Calu3 (cell line): ENCODE measurements at regions not wholly inside any gene's neighbourhood (a gene's known extent, or its start where the extent isn't known, plus 50 kb on each side); places are given as distances from the start of the nearest gene placed in this dataset.

Experiments used
- BruUV-seq: library from RNA; stranded (reverse); fragments of 400-500 nt; replicated peaks from 2 replicates; lab custom pipeline; 2021; lab: Mats Ljungman, UMichigan
- CTCF ChIA-PET: fragments of 300-600 bp; sonication (Branson Sonifier 250); formaldehyde crosslinking; loops from one replicate; lab custom pipeline; 2022; ENCODE audit warnings: antibody characterized with exemption; lab: Charles Lee
- DNase-seq: peaks from one replicate; pipeline ENCODE4 v3.0.0; 2022
- H3K27ac Mint-ChIP-seq: one replicate; pipeline ENCODE4 v1.8.0; 2022; ENCODE audit warnings: mixed read lengths; ENCODE audit not compliant: unreplicated experiment
- H3K27me3 Mint-ChIP-seq: one replicate; pipeline ENCODE4 v1.8.0; 2022; ENCODE audit warnings: mixed read lengths; ENCODE audit not compliant: unreplicated experiment
- H3K36me3 Mint-ChIP-seq: one replicate; pipeline ENCODE4 v1.8.0; 2022; ENCODE audit warnings: mild to moderate bottlenecking, moderate library complexity, mixed read lengths; ENCODE audit not compliant: insufficient read depth, unreplicated experiment
- H3K4me1 Mint-ChIP-seq: one replicate; pipeline ENCODE4 v1.8.0; 2022; ENCODE audit warnings: mild to moderate bottlenecking, low read depth, mixed read lengths; ENCODE audit not compliant: unreplicated experiment
- H3K4me3 Mint-ChIP-seq: one replicate; pipeline ENCODE4 v1.8.0; 2022; ENCODE audit warnings: mild to moderate bottlenecking, low read depth, moderate library complexity, mixed read lengths; ENCODE audit not compliant: unreplicated experiment
- H3K9me3 Mint-ChIP-seq: one replicate; pipeline ENCODE4 v1.8.0; 2022; ENCODE audit warnings: low read depth, mixed read lengths; ENCODE audit not compliant: unreplicated experiment
- CTCF ChIP-seq: fragments of 200-600 bp; IDR thresholded peaks from one replicate; pipeline ENCODE4 v1.8.0; 2022; ENCODE audit warnings: antibody characterized with exemption; ENCODE audit not compliant: unreplicated experiment
- intact Hi-C: fragments of 100-400 bp; cut with micrococcal nuclease; formaldehyde crosslinking; loops from one replicate; pipeline ENCODE4 v1.10.0; 2022; ENCODE audit not compliant: unreplicated experiment

- intact Hi-C loops: no loop called here
- Mint-ChIP-seq H3K27me3 (peaks cover 34% of the 10 kb centered on the region), H3K4me3 (no peak overlapping the region), H3K27ac (no peak overlapping the region), H3K9me3 (peaks cover 15% of the 10 kb centered on the region), H3K36me3 (peaks cover 3% of the 10 kb centered on the region), H3K4me1 (no peaks in the 10 kb centered on the region)
- no peak for TF ChIP-seq CTCF
- DNase-seq: no peak
- BruUV-seq: no TSS peak
- CTCF ChIA-PET: no interaction called here
These were observed 122.3 kb upstream of the PITX1 start for GRCh38 chr5:135156337-135156714.

GRCh38 chr5:135155616-135156214 is 121.7 kb upstream of the PITX1 start:
- H3K27me3 Mint-ChIP-seq: peaks cover 28% of the 10 kb centered on the region
- BruUV-seq: no TSS peak
- H3K36me3 Mint-ChIP-seq: peaks cover 3% of the 10 kb centered on the region
- CTCF ChIA-PET: no interaction called here
- no peak overlapping the region for H3K27ac Mint-ChIP-seq
- DNase-seq: no peak
- no peak for TF ChIP-seq CTCF
- no peak overlapping the region for H3K4me3 Mint-ChIP-seq
- intact Hi-C loops: no loop called here
- no peaks in the 10 kb centered on the region for H3K4me1 Mint-ChIP-seq
- H3K9me3 Mint-ChIP-seq: peaks cover 15% of the 10 kb centered on the region

GRCh38 chr5:135154961-135155360 is 120.9 kb upstream of the PITX1 start:
- no peak for DNase-seq
- CTCF ChIA-PET: interaction anchor here (1.5 kb wide), 1 partner anchor 17 kb away, joined by 3 read pairs; no protein-coding TSS in a partner anchor
- Mint-ChIP-seq H3K4me3 (no peak overlapping the region), H3K36me3 (peaks cover 3% of the 10 kb centered on the region), H3K27ac (no peak overlapping the region), H3K9me3 (peaks cover 15% of the 10 kb centered on the region), H3K4me1 (no peaks in the 10 kb centered on the region), H3K27me3 (peaks cover 27% of the 10 kb centered on the region)
- TF ChIP-seq CTCF: no peak
- intact Hi-C loops: no loop called here
- no TSS peak for BruUV-seq

- DNase-seq: no peak
- peaks cover 19% of the 10 kb centered on the region for H3K27me3 Mint-ChIP-seq
- CTCF ChIA-PET: interaction anchor here (1.5 kb wide), 1 partner anchor 16 kb away, joined by 3 read pairs; no protein-coding TSS in a partner anchor
- H3K4me1 Mint-ChIP-seq: no peaks in the 10 kb centered on the region
- H3K9me3 Mint-ChIP-seq: peaks cover 14% of the 10 kb centered on the region
- H3K27ac Mint-ChIP-seq: no peak overlapping the region
- H3K36me3 Mint-ChIP-seq: peaks cover 3% of the 10 kb centered on the region
- no TSS peak for BruUV-seq
- no peak overlapping the region for H3K4me3 Mint-ChIP-seq
- TF ChIP-seq CTCF: no peak
- intact Hi-C loops: no loop called here
These were observed 120.2 kb upstream of the PITX1 start for GRCh38 chr5:135154197-135154596.
